GM06990 (cell line): ENCODE measurements at regions not wholly inside any gene's neighbourhood (a gene's known extent, or its start where the extent isn't known, plus 50 kb on each side); places are given as distances from the start of the nearest gene placed in this dataset.

ENCODE experiments used
- DNase-seq: peaks from one replicate; pipeline ENCODE4 v3.0.0-alpha.2; 2011; ENCODE audit not compliant: insufficient read length; ENCODE audit errors: extremely low read depth
- H3K27me3 ChIP-seq: replicated peaks from 2 replicates; pipeline ENCODE4 v1.6.0; 2011; ENCODE audit warnings: low read length; ENCODE audit not compliant: control insufficient read depth, insufficient read depth
- H3K36me3 ChIP-seq: 2 replicates; pipeline ENCODE4 v1.5.1; 2011; ENCODE audit warnings: low read length; ENCODE audit not compliant: control insufficient read depth, insufficient read depth
- H3K4me3 ChIP-seq: replicated peaks from 2 replicates; pipeline ENCODE4 v1.5.1; 2011; ENCODE audit warnings: low read depth, mild to moderate bottlenecking, control low read depth, low read length
- CTCF ChIP-seq: IDR thresholded peaks from 2 replicates; pipeline ENCODE4 v1.5.1; 2011; ENCODE audit warnings: low read length, control low read depth, mild to moderate bottlenecking, inconsistent platforms; ENCODE audit not compliant: insufficient read depth, poor library complexity, severe bottlenecking

GRCh38 chr1:96329121-96329520, 392.5 kb upstream of the PTBP2 start:
- H3K27me3 ChIP-seq: no peaks in the 10 kb centered on the region
- H3K4me3 ChIP-seq: no peak overlapping the region
- DNase-seq: no peak
- TF ChIP-seq CTCF: no peak
- no peaks in the 10 kb centered on the region for H3K36me3 ChIP-seq

- DNase-seq: no peak
- Histone ChIP-seq H3K4me3 (no peak overlapping the region), H3K27me3 (no peaks in the 10 kb centered on the region), H3K36me3 (no peaks in the 10 kb centered on the region)
- no peak for TF ChIP-seq CTCF
Observed at GRCh38 chr1:96331596-96331995, 390.0 kb upstream of the PTBP2 start.

- TF ChIP-seq CTCF: no peak
- Histone ChIP-seq H3K27me3 (no peaks in the 10 kb centered on the region), H3K36me3 (no peaks in the 10 kb centered on the region), H3K4me3 (no peak overlapping the region)
- DNase-seq: no peak
Observed at GRCh38 chr1:96333522-96334235, 387.9 kb upstream of the PTBP2 start.

GRCh38 chr1:96334236-96334557, 387.4 kb upstream of the PTBP2 start:
- TF ChIP-seq CTCF: no peak
- Histone ChIP-seq H3K36me3 (no peaks in the 10 kb centered on the region), H3K4me3 (no peak overlapping the region), H3K27me3 (no peaks in the 10 kb centered on the region)
- DNase-seq: no peak

GRCh38 chr1:96338622-96339021, 383.0 kb upstream of the PTBP2 start:
- Histone ChIP-seq H3K27me3 (no peaks in the 10 kb centered on the region), H3K36me3 (no peaks in the 10 kb centered on the region), H3K4me3 (no peak overlapping the region)
- no peak for DNase-seq
- no peak for TF ChIP-seq CTCF

GRCh38 chr1:96340686-96341085, 380.9 kb upstream of the PTBP2 start:
- TF ChIP-seq CTCF: no peak
- Histone ChIP-seq H3K36me3 (no peaks in the 10 kb centered on the region), H3K4me3 (no peak overlapping the region), H3K27me3 (no peaks in the 10 kb centered on the region)
- no peak for DNase-seq
